CD1c-positive myeloid dendritic cell (primary cell): ENCODE measurements at regions not wholly inside any gene's neighbourhood (a gene's known extent, or its start where the extent isn't known, plus 50 kb on each side); places are given as distances from the start of the nearest gene placed in this dataset.

Experiments
- DNase-seq: peaks from one replicate; pipeline ENCODE4 v3.0.0-alpha.2; 2016; ENCODE audit errors: extremely low spot score

GRCh38 chr17:77746393-77746792 lies 212.1 kb upstream of the TNRC6C start:
- DNase-seq = no peak

- DNase-seq = no peak
Observed at GRCh38 chr17:77746896-77747554, 211.5 kb upstream of the TNRC6C start.

GRCh38 chr17:77748436-77748835 lies 210.1 kb upstream of the TNRC6C start:
- no peak for DNase-seq

- DNase-seq = no peak
Observed at GRCh38 chr17:77749321-77749751, 209.2 kb upstream of the TNRC6C start.

- no peak for DNase-seq
Observed at GRCh38 chr17:77749989-77750388, 208.5 kb upstream of the TNRC6C start.

- no peak for DNase-seq
Observed at GRCh38 chr17:77750427-77751043, 208.0 kb upstream of the TNRC6C start.

- DNase-seq = no peak
Observed at GRCh38 chr17:77753246-77753645, 205.3 kb upstream of the TNRC6C start.

- no peak for DNase-seq
Observed at GRCh38 chr17:77753691-77754245, 204.7 kb upstream of the TNRC6C start.

GRCh38 chr17:77754956-77755355 lies 203.5 kb upstream of the TNRC6C start:
- DNase-seq = no peak

- no peak for DNase-seq
Observed at GRCh38 chr17:77755410-77755963, 203.0 kb upstream of the TNRC6C start.

GRCh38 chr17:77756028-77756427 lies 202.5 kb upstream of the TNRC6C start:
- no peak for DNase-seq

GRCh38 chr17:77756846-77757560 lies 201.5 kb upstream of the TNRC6C start:
- DNase-seq = no peak

- DNase-seq = no peak
Observed at GRCh38 chr17:77757561-77757898, 201.0 kb upstream of the TNRC6C start.

- DNase-seq = no peak
Observed at GRCh38 chr17:77763023-77763422, 195.5 kb upstream of the TNRC6C start.

GRCh38 chr17:77763575-77763974 lies 194.9 kb upstream of the TNRC6C start:
- DNase-seq = no peak

- no peak for DNase-seq
Observed at GRCh38 chr17:77765292-77765691, 193.2 kb upstream of the TNRC6C start.

GRCh38 chr17:77767148-77767547 lies 191.4 kb upstream of the TNRC6C start:
- DNase-seq = no peak

GRCh38 chr17:77768248-77768852 lies 190.2 kb upstream of the TNRC6C start:
- no peak for DNase-seq

- no peak for DNase-seq
Observed at GRCh38 chr17:77769215-77769614, 189.3 kb upstream of the TNRC6C start.

GRCh38 chr17:77769762-77770161 lies 188.7 kb upstream of the TNRC6C start:
- DNase-seq = no peak

GRCh38 chr17:77770331-77771105 lies 188.0 kb upstream of the TNRC6C start:
- no peak for DNase-seq
